Kidney (tissue), 13 donors: ENCODE measurements at regions not wholly inside any gene's neighbourhood (a gene's known extent, or its start where the extent isn't known, plus 50 kb on each side); places are given as distances from the start of the nearest gene placed in this dataset.

ENCODE experiments used
- DNase-seq, 5 donors: peaks; one replicate each; pipeline ENCODE4 v3.0.0-alpha.2; 2013 to 2020
- FAIRE-seq: peaks from 2 replicates; lab custom pipeline; 2012; peaks lifted over from hg19 to GRCh38; lab: Jason Lieb, UNC
- H3K27ac ChIP-seq, 2 donors: one replicate each; pipeline ENCODE4 v1.7.0; 2013; ENCODE audit warnings: low read depth in 2 of 2, low read length in 2 of 2, inconsistent platforms in 1 of 2
- H3K27me3 ChIP-seq: one replicate; pipeline ENCODE4 v1.7.1; 2013; ENCODE audit warnings: low read length, inconsistent platforms; ENCODE audit not compliant: control insufficient read depth, insufficient read depth
- H3K36me3 ChIP-seq, 3 donors: one replicate each; pipeline versions ENCODE4 v1.7.0 to v1.7.1; 2013; ENCODE audit warnings: low read length in 3 of 3, control low read depth in 1 of 3, inconsistent platforms in 1 of 3; ENCODE audit not compliant: insufficient read depth in 3 of 3, control insufficient read depth in 2 of 3
- H3K4me1 ChIP-seq, 3 donors: one replicate each; pipeline versions ENCODE4 v1.7.0 to v1.7.1; 2013; ENCODE audit warnings: low read length in 3 of 3, inconsistent platforms in 1 of 3, low read depth in 1 of 3; ENCODE audit not compliant: control insufficient read depth in 2 of 3, insufficient read depth in 2 of 3
- H3K4me3 ChIP-seq, 3 donors: one replicate each; pipeline versions ENCODE4 v1.7.0 to v1.8.1; 2013; ENCODE audit warnings: low read length in 3 of 3, control low read depth in 1 of 3, inconsistent platforms in 1 of 3
- H3K9ac ChIP-seq, 3 donors: one replicate each; pipeline versions ENCODE4 v1.7.0 to v1.7.1; 2013; ENCODE audit warnings: low read length in 3 of 3, control low read depth in 1 of 3, inconsistent platforms in 1 of 3
- H3K9me3 ChIP-seq, 3 donors: one replicate each; pipeline versions ENCODE4 v1.7.0 to v1.7.1; 2013; ENCODE audit warnings: low read length in 3 of 3, control low read depth in 1 of 3, inconsistent platforms in 1 of 3; ENCODE audit not compliant: control insufficient read depth in 2 of 3, insufficient read depth in 1 of 3
- intact Hi-C: fragments of 100-400 bp; cut with DNase I; formaldehyde crosslinking; loops from one replicate; pipeline ENCODE4 v1.11.1; 2022
- TF ChIP-seq, protein P1 (sequence below): IDR thresholded peaks from 3 replicates; pipeline ENCODE4 v1.5.1; 2012; ENCODE audit warnings: mild to moderate bottlenecking, moderate library complexity, borderline replicate concordance; ENCODE audit not compliant: insufficient read depth; ENCODE audit errors: extremely low read depth
- donor health status: control.
- donor health status: control.
- donor health status: control.
- donor health status: control.
- donor health status: control.
- donor health status: DM: yes; HTN: yes; CAD: no.
- donor health status: Normal renal cell carcinoma (clear cell type).

DNA sequence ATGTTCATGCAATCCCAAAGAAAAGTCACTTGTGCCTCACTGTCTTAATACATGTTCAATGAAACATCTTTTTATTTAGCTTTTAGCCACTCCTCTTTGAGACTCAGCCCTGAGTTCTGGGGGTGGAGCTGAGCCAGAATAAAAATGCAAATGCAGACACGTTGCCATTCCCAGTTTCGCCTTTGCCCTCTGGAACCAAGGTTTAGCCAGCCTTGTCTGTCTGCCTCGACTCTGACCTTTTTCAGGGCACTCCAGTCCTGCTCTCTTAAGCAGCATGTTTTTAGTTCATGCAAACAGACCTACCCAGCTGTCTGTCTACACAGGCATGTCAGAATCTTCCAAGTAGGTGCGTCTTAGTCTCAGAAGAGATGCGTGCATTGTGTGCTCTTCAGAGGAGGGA, 82.2 kb upstream of the RANBP3L start:
- no peak overlapping the region for H3K27ac ChIP-seq
- H3K27me3 ChIP-seq: no peaks in the 10 kb centered on the region
- H3K36me3 ChIP-seq: no peaks in the 10 kb centered on the region
- DNase-seq: no peak
- no peak overlapping the region for H3K4me3 ChIP-seq
- no peak overlapping the region for H3K9ac ChIP-seq
- intact Hi-C loops: no loop called here
- H3K9me3 ChIP-seq: no peaks in the 10 kb centered on the region
- H3K4me1 ChIP-seq: peaks cover 0 to 8% (median 0%) of the 10 kb centered on the region in 3 donors
- TF ChIP-seq, protein P1, sequence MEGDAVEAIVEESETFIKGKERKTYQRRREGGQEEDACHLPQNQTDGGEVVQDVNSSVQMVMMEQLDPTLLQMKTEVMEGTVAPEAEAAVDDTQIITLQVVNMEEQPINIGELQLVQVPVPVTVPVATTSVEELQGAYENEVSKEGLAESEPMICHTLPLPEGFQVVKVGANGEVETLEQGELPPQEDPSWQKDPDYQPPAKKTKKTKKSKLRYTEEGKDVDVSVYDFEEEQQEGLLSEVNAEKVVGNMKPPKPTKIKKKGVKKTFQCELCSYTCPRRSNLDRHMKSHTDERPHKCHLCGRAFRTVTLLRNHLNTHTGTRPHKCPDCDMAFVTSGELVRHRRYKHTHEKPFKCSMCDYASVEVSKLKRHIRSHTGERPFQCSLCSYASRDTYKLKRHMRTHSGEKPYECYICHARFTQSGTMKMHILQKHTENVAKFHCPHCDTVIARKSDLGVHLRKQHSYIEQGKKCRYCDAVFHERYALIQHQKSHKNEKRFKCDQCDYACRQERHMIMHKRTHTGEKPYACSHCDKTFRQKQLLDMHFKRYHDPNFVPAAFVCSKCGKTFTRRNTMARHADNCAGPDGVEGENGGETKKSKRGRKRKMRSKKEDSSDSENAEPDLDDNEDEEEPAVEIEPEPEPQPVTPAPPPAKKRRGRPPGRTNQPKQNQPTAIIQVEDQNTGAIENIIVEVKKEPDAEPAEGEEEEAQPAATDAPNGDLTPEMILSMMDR: no peak
- no peak for FAIRE-seq

DNA sequence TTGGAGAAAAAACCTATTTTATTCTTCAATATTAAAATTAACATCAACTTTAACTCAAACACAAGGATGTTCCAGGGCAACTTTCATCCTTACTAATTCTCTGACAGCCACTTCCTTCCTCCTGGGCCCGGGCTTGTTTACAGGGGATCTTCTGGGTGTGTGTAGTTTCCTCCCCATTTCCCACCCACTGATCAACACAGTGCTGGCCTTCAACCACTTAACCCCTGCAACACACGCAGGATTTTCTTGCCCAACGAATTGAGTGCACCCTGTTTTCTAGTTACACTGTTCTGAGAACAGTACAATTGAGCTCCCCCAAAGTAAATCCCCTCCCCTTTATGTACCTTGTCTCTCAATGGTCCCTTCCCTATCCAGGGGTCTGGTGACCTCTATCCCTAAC, 83.1 kb upstream of the RANBP3L start:
- FAIRE-seq (no peak), DNase-seq (no peak)
- Histone ChIP-seq H3K27me3 (no peaks in the 10 kb centered on the region), H3K9me3 (no peaks in the 10 kb centered on the region), H3K27ac (no peak overlapping the region), H3K4me1 (peaks cover 0 to 8% (median 0%) of the 10 kb centered on the region in 3 donors), H3K4me3 (no peak overlapping the region), H3K9ac (no peak overlapping the region), H3K36me3 (no peaks in the 10 kb centered on the region)
- TF ChIP-seq, protein P1: no peak
- intact Hi-C loops: no loop called here

DNA sequence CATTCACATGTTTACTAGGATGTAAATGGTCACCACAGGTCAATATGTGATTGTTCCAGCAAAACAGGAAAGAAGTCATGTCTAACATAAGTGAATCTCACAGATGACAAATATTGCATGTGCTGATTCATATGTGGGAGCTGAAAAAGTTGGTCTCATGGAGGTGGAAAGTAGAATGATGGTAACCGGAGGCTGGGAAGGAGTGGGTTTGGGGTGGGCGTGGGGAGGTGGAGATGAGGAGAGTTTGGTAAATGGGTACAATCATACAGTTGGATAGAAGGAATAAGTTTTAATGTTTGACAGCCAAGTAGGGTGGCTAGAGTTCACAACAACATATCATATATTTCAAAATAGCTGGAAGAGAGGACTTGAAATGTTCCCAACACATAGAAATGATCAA, 83.8 kb upstream of the RANBP3L start:
- H3K36me3 ChIP-seq: no peaks in the 10 kb centered on the region
- H3K4me3 ChIP-seq: no peak overlapping the region
- no peaks in the 10 kb centered on the region for H3K9me3 ChIP-seq
- FAIRE-seq (no peak), DNase-seq (no peak)
- H3K27ac ChIP-seq: no peak overlapping the region
- TF ChIP-seq, protein P1: no peak
- H3K27me3 ChIP-seq: no peaks in the 10 kb centered on the region
- intact Hi-C loops: no loop called here
- peaks cover 0 to 8% (median 0%) of the 10 kb centered on the region in 3 donors for H3K4me1 ChIP-seq
- no peak overlapping the region for H3K9ac ChIP-seq

DNA sequence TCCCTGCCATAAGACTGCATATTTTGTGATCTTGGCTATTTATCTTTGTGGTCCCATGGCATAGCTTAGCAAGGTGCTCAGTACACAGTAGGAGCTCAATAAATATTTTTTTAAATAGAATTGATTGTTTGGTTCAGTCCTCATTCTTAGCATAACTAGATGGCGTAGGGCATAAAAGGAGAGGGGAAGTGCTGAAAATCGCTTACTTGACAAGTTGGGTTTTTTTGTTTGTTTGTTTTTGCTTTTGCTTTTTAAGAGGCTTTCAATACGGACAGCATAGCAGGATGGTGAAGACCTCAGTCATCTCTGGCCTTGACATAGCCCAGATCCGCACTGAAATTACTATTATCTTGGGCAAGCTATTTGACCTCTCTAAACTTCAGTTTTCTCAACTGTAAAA, 86.6 kb upstream of the RANBP3L start:
- intact Hi-C loops: no loop called here
- no peak for FAIRE-seq

More for the DNA sequence above, 86.6 kb upstream of the RANBP3L start:
- H3K9me3 ChIP-seq: no peaks in the 10 kb centered on the region
- no peak overlapping the region for H3K27ac ChIP-seq
- no peaks in the 10 kb centered on the region for H3K27me3 ChIP-seq
- peaks cover 0 to 8% (median 0%) of the 10 kb centered on the region in 3 donors for H3K4me1 ChIP-seq
- H3K4me3 ChIP-seq: no peak overlapping the region
- TF ChIP-seq, protein P1: no peak
- H3K9ac ChIP-seq: no peak overlapping the region
- no peak for DNase-seq
- no peaks in the 10 kb centered on the region for H3K36me3 ChIP-seq
